ENCODE measurements at regions not wholly inside any gene's neighbourhood (a gene's known extent, or its start where the extent isn't known, plus 50 kb on each side); places are given as distances from the start of the nearest gene placed in this dataset.

- no peak for DNase-seq
- ChIA-PET CTCF (no interaction called here), POLR2A (no interaction called here)
- H3K4me2 ChIP-seq, result no peak overlapping the region
- no peak overlapping the region for H3K9ac ChIP-seq
- TF ChIP-seq ELF1 (IDR thresholded peaks at IDR 0.05), result no peak
- TF ChIP-seq MEF2A (IDR thresholded peaks at IDR 0.05; ENCODE audit: borderline replicate concordance, low read depth), result no peak
- no peak for TF ChIP-seq FOSL2 (IDR thresholded peaks at IDR 0.05; ENCODE audit: borderline replicate concordance, low read depth)
- TF ChIP-seq CTCF (IDR thresholded peaks at IDR 0.05), result no peak
- no peak for TF ChIP-seq MXI1 (IDR thresholded peaks at IDR 0.05; ENCODE audit: low read depth, low read length)
- TF ChIP-seq POLR2AphosphoS5 (IDR thresholded peaks at IDR 0.05; ENCODE audit: low read depth, low read length), result no peak
- TF ChIP-seq RAD21 (IDR thresholded peaks at IDR 0.05; ENCODE audit: low read length), result no peak
- no peak for TF ChIP-seq EP300 (IDR thresholded peaks at IDR 0.05; ENCODE audit: borderline replicate concordance in 1 of 2, low read depth in 1 of 2, low read length in 1 of 2)
- no peak for TF ChIP-seq GABPA (IDR thresholded peaks at IDR 0.05; ENCODE audit: low read depth)
- no peaks in the 10 kb centered on the region for H3F3A ChIP-seq (replicated peaks; ENCODE audit: insufficient read depth)
- no peaks in the 10 kb centered on the region for H3K27me3 ChIP-seq (ENCODE audit: insufficient read depth)
- no peaks in the 10 kb centered on the region for H3K79me2 ChIP-seq (ENCODE audit: insufficient read depth)
- H4K20me1 ChIP-seq (ENCODE audit: insufficient read depth), result no peaks in the 10 kb centered on the region
- no peaks in the 10 kb centered on the region for H3K9me3 ChIP-seq
- no peaks in the 10 kb centered on the region for H3K36me3 ChIP-seq (replicated peaks in 1 of 2; ENCODE audit: control insufficient read depth in 1 of 2, insufficient read depth in 2 of 2, low read length in 1 of 2)
- no peaks in the 10 kb centered on the region for H3K4me1 ChIP-seq (ENCODE audit: control insufficient read depth in 1 of 2, insufficient read depth in 2 of 2, low read depth in 1 of 2, low read length in 1 of 2)
- H3K9me2 ChIP-seq, result no peaks in the 10 kb centered on the region
- H3K27ac ChIP-seq (ENCODE audit: low read depth in 2 of 2, low read length in 1 of 2), result no peak overlapping the region
- no peak overlapping the region for H2AFZ ChIP-seq (ENCODE audit: low read depth)
- H3K4me3 ChIP-seq (ENCODE audit: low read depth in 2 of 2, low read length in 1 of 2), result no peak overlapping the region
Measured at GRCh38 chr14:41409806-41410205, 196.9 kb upstream of the LRFN5 start.

- POLR2A ChIA-PET, result no interaction called here
- no peaks in the 10 kb centered on the region for H3K9me2 ChIP-seq
- CTCF ChIA-PET, result no interaction called here
- no peak overlapping the region for H3K27ac ChIP-seq (ENCODE audit: low read depth in 2 of 2, low read length in 1 of 2)
- H3K36me3 ChIP-seq (replicated peaks in 1 of 2; ENCODE audit: control insufficient read depth in 1 of 2, insufficient read depth in 2 of 2, low read length in 1 of 2), result no peaks in the 10 kb centered on the region
- H3K4me3 ChIP-seq (ENCODE audit: low read depth in 2 of 2, low read length in 1 of 2), result no peak overlapping the region
- H3K9ac ChIP-seq, result no peak overlapping the region
- H3K27me3 ChIP-seq (ENCODE audit: insufficient read depth), result no peaks in the 10 kb centered on the region
- no peaks in the 10 kb centered on the region for H3K79me2 ChIP-seq (ENCODE audit: insufficient read depth)
- DNase-seq, result no peak
- H3K4me2 ChIP-seq, result no peak overlapping the region
- no peaks in the 10 kb centered on the region for H4K20me1 ChIP-seq (ENCODE audit: insufficient read depth)
- no peak for TF ChIP-seq NFIC (IDR thresholded peaks at IDR 0.05; ENCODE audit: borderline replicate concordance)
- no peak for TF ChIP-seq SIN3A (IDR thresholded peaks at IDR 0.05; ENCODE audit: borderline replicate concordance, low read depth, low read length)
- no peak for TF ChIP-seq RAD21 (IDR thresholded peaks at IDR 0.05; ENCODE audit: low read length)
- TF ChIP-seq FOXM1 (IDR thresholded peaks at IDR 0.05; ENCODE audit: low read depth), result no peak
- TF ChIP-seq MAX (IDR thresholded peaks at IDR 0.05; ENCODE audit: low read depth), result no peak
- no peak for TF ChIP-seq NRF1 (IDR thresholded peaks at IDR 0.05; ENCODE audit: low read depth, low read length)
- TF ChIP-seq FOXJ3 (CRISPR knock-in tag; IDR thresholded peaks at IDR 0.05), result no peak
- TF ChIP-seq USF2 (IDR thresholded peaks at IDR 0.05; ENCODE audit: borderline replicate concordance, low read depth, low read length), result no peak
- no peaks in the 10 kb centered on the region for H3K9me3 ChIP-seq
- H3F3A ChIP-seq (replicated peaks; ENCODE audit: insufficient read depth), result no peaks in the 10 kb centered on the region
- no peaks in the 10 kb centered on the region for H3K4me1 ChIP-seq (ENCODE audit: control insufficient read depth in 1 of 2, insufficient read depth in 2 of 2, low read depth in 1 of 2, low read length in 1 of 2)
- no peak overlapping the region for H2AFZ ChIP-seq (ENCODE audit: low read depth)
Measured at GRCh38 chr14:41404126-41404525, 202.6 kb upstream of the LRFN5 start.
